Prostate gland (tissue), 2 donors: ENCODE measurements at regions not wholly inside any gene's neighbourhood (a gene's known extent, or its start where the extent isn't known, plus 50 kb on each side); places are given as distances from the start of the nearest gene placed in this dataset.
A peak's percentile ranks its signal among the peaks of the same experiment; 100 is the strongest.
"Not testable (repeated sequence)": the region's sequence is repeated elsewhere in the genome, so short reads cannot be mapped to it uniquely, and the experiment has no call there.

ENCODE experiments used
- DNase-seq: peaks from one replicate; pipeline ENCODE4 v3.0.0-alpha.2; 2019; ENCODE audit warnings: low spot score
- H3K27ac ChIP-seq, 2 donors: fragments of 200-600 bp; sonication (generic); 2 replicates each; pipeline ENCODE4 v1.5.1; 2017 to 2019
- H3K27me3 ChIP-seq: fragments of 200-600 bp; sonication (generic); replicated peaks from 2 replicates; pipeline ENCODE4 v1.5.1; 2019; ENCODE audit not compliant: insufficient read depth
- H3K36me3 ChIP-seq, 2 donors: fragments of 200-600 bp; sonication (generic); 1 replicate in 1 of 2; 2 replicates in 1 of 2; pipeline versions ENCODE4 v1.5.1 to v1.8.1; 2017 to 2019
- H3K4me1 ChIP-seq: fragments of 200-600 bp; sonication (generic); replicated peaks from 2 replicates; pipeline ENCODE4 v1.5.1; 2019
- H3K4me3 ChIP-seq, 2 donors: fragments of 200-600 bp; sonication (generic); 2 replicates each; pipeline ENCODE4 v1.5.1; 2017 to 2019
- H3K9me3 ChIP-seq: fragments of 200-600 bp; sonication (generic); 2 replicates; pipeline ENCODE4 v1.5.1; 2017
- POLR2A ChIP-seq: fragments of 450-650 bp; IDR thresholded peaks from one replicate; pipeline ENCODE4 v1.6.1; 2016; ENCODE audit warnings: antibody characterized with exemption, mild to moderate bottlenecking
- POLR2AphosphoS5 ChIP-seq: sonication (generic); formaldehyde crosslinking; IDR thresholded peaks from one replicate; pipeline ENCODE4 v1.6.1; 2017; ENCODE audit warnings: antibody characterized with exemption
- WGBS: methylation state at CpG from one replicate; pipeline ENCODE4 v1.1.5; 2018; 5-methylcytosine and 5-hydroxymethylcytosine counted together
- intact Hi-C: fragments of 100-400 bp; cut with DNase I; formaldehyde crosslinking; loops from one replicate; pipeline ENCODE4 v1.14.2; 2022
- TF ChIP-seq, protein P1 (sequence below), 4 experiments: fragments of 200-600 bp in 2 of 4; fragments of 450-650 bp in 2 of 4; sonication (generic) in 2 of 4; IDR thresholded peaks; 1 replicate in 3 of 4; 2 replicates in 1 of 4; pipeline ENCODE4 v1.5.1; 2016 to 2019; ENCODE audit warnings: antibody characterized with exemption in 4 of 4, mild to moderate bottlenecking in 2 of 4, moderate library complexity in 2 of 4

DNA sequence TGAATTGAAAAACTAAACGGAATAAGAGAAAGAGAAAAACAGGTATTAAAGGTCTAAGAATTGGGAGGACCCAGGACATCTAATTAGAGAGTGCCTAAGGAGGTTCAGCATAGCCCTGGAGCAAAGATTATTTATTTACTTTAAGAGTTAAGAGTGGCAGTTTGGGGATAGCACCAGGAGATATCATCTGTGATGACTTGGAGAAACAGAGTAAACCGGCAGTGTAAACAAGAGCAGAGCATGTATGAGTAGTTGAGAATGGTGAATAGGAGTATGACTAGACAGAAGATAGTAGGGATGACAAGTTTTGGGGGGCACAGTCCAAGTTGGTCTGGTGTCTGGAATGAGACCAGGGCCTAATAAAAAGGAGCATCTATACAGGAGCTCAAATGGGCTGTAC lies 167.9 kb upstream of the JADE1 start:
- H3K4me3 ChIP-seq, intact Hi-C loops, H3K4me1 ChIP-seq, H3K27me3 ChIP-seq, H3K36me3 ChIP-seq, H3K9me3 ChIP-seq, H3K27ac ChIP-seq, DNase-seq: not testable (repeated sequence)
- 80% methylated on average over 2 of the region's 2 CpGs for WGBS
- peak; percentile 31 for TF ChIP-seq POLR2AphosphoS5

DNA sequence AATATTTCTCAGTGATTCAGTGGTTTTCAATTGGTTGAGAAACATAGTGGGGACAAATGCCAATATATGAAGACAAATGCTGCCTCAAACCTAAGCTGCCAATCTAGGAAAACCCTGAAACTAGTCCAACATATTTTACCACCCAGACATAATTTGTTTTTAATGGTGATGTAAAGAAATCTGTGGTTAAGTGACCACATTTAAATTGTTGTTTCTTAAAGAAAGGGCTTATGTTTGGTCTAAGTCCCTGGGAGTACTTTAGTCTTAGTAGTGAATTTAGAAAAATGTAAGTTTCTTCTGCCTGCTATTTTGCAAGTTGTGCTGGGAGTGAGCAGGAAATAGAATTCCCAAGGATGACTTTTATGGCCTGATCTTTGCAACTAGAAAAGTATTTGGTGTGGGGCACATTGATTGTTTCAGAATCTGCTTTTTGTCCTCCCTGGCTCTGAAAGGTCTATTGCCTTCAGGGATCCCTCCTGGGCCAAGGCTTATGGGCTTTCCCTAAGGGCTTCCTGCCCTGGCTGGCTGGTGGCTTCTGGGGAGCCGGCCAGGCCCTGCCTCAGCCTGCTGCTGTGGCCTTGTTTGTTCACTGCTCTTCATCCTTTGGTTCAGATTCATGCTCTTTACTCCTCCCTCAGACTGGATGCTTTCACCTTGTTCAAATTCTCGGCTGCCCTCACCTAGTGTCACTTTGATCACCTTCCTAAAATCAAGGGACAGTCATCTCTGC lies 169.8 kb upstream of the JADE1 start:
- H3K4me3 ChIP-seq = no peak overlapping the region

DNA sequence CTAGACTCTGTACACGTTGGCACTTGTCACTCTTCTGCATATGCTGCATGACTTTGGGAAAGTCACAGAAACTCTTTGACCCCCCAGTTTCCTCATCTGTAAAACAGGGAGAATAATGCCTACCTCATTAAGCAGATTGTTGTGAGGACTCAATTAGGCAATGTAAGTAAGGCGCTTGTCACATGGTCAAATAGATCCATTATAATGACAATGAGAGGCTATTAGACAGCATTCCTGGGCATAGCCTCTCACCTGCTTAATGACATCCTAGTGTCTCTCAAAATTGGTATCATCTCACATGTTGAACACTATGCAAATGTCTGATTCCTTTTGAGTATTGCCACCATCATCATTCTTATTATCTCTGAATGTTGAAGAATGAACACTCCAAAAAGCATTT lies 172.6 kb upstream of the JADE1 start:
- 92% methylated on average over 2 of the region's 2 CpGs for WGBS
- intact Hi-C loops = no loop called here

More for the DNA sequence above, 169.8 kb upstream of the JADE1 start:
- TF ChIP-seq POLR2A (no peak), POLR2AphosphoS5 (no peak)
- TF ChIP-seq, protein P1, sequence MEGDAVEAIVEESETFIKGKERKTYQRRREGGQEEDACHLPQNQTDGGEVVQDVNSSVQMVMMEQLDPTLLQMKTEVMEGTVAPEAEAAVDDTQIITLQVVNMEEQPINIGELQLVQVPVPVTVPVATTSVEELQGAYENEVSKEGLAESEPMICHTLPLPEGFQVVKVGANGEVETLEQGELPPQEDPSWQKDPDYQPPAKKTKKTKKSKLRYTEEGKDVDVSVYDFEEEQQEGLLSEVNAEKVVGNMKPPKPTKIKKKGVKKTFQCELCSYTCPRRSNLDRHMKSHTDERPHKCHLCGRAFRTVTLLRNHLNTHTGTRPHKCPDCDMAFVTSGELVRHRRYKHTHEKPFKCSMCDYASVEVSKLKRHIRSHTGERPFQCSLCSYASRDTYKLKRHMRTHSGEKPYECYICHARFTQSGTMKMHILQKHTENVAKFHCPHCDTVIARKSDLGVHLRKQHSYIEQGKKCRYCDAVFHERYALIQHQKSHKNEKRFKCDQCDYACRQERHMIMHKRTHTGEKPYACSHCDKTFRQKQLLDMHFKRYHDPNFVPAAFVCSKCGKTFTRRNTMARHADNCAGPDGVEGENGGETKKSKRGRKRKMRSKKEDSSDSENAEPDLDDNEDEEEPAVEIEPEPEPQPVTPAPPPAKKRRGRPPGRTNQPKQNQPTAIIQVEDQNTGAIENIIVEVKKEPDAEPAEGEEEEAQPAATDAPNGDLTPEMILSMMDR (IDR thresholded peaks at IDR 0.05) = no peak
- no peaks in the 10 kb centered on the region for H3K36me3 ChIP-seq
- H3K27ac ChIP-seq = peak overlapping the region; percentile 43 to 62
- H3K9me3 ChIP-seq = no peaks in the 10 kb centered on the region
- no peaks in the 10 kb centered on the region for H3K27me3 ChIP-seq
- no peak for DNase-seq
- intact Hi-C loops = no loop called here
- no peaks in the 10 kb centered on the region for H3K4me1 ChIP-seq
- WGBS = 49% methylated on average over 2 of the region's 2 CpGs

DNA sequence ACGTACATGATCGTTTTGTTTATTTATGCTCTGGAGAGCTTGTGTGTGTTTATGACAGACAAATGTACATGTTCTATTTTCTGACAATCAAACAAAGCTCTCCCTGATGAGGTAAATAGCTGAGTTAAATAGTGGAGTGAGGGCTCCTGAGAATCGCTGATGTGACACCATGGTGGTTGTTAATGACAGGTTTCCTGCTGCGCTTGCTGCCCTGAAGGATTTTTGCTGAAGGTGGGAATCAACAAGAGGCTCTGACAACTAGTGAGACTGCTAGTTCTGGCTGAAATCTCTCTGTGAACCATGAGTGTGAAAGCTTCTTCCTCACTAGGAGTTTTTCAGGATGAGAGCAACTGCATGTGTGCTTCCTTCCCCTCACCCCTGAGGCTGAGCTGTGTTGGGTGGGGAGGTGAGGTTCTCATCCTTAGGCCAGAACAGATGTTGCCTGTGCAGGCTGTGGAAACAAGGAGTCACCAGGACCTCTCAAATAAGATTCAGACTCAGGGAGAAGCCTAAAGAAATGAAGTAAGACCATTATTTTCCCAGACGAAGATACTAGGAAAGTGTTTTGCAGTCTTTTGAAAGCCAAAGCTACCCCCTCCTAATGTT lies 173.4 kb upstream of the JADE1 start:
- no peak for DNase-seq
- Histone ChIP-seq H3K4me1 (no peaks in the 10 kb centered on the region), H3K27ac (peak overlapping the region; percentile 75 to 83), H3K4me3 (no peak overlapping the region), H3K9me3 (no peaks in the 10 kb centered on the region), H3K36me3 (no peaks in the 10 kb centered on the region), H3K27me3 (no peaks in the 10 kb centered on the region)
- WGBS = 50% methylated on average over 5 of the region's 5 CpGs
- no peak for TF ChIP-seq POLR2A
- no peak for TF ChIP-seq POLR2AphosphoS5
- TF ChIP-seq, protein P1 (IDR thresholded peaks at IDR 0.05) = no peak
- intact Hi-C loops = no loop called here

More for the DNA sequence above, 172.6 kb upstream of the JADE1 start:
- TF ChIP-seq, protein P1 (IDR thresholded peaks at IDR 0.05) = no peak
- no peaks in the 10 kb centered on the region for H3K27me3 ChIP-seq
- no peaks in the 10 kb centered on the region for H3K36me3 ChIP-seq
- H3K27ac ChIP-seq = peak overlapping the region in 1 of 2 donors; percentile 75
- H3K4me3 ChIP-seq = no peak overlapping the region
- H3K4me1 ChIP-seq = no peaks in the 10 kb centered on the region
- H3K9me3 ChIP-seq = no peaks in the 10 kb centered on the region
- no peak for DNase-seq

DNA sequence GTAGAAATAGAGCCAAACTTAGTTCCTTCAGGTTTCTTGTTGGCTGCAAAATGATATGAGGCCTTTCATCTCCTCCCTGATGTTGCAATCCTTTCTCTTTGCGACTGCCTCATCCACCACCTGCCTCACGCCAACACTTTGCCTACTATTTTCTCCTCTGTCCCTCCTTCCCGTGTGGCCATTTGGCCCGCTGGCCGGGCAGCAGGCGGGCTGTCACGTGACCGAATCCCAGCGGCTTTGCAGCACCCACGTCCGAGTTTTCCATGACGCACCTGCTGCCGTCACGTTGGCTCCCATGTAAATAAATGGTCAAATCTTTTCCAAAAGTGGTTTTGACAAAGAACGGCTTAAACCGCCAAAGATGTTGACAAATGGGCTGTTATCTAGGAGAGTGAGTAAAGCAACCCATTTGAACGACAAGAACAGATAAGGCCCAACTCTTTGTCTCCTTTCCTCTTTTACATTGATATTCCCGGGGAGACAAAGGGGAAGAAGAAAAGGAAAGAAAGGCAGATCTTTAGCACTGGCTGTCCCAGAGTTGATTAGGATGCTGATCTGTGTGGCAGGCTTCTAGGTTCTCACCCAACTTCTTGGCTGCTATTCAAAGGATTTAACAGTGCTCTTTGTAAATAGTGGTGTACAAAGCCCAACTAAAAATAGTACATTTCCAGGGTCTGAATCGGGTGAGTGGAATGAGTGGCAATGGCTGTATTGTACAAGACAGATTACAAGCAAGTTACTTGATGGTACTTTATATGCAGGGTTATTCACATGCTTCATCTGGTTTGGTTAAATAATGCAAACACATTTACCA lies 174.2 kb upstream of the JADE1 start:
- H3K4me1 ChIP-seq = no peaks in the 10 kb centered on the region
- peak; percentile 69 for DNase-seq
- peak overlapping the region; percentile 75 to 83 for H3K27ac ChIP-seq

More for the DNA sequence above, 174.2 kb upstream of the JADE1 start:
- H3K9me3 ChIP-seq = no peaks in the 10 kb centered on the region
- no peaks in the 10 kb centered on the region for H3K36me3 ChIP-seq
- intact Hi-C loops = no loop called here
- no peak overlapping the region for H3K4me3 ChIP-seq
- H3K27me3 ChIP-seq = no peaks in the 10 kb centered on the region
- TF ChIP-seq POLR2AphosphoS5 (peak; percentile 72), POLR2A (no peak)
- TF ChIP-seq, protein P1 (IDR thresholded peaks at IDR 0.05) = peak in 1 of 4 experiments; percentile 13
- WGBS = 64% methylated on average over 19 of the region's 19 CpGs
